IPS-18a (cell line): ENCODE measurements at regions not wholly inside any gene's neighbourhood (a gene's known extent, or its start where the extent isn't known, plus 50 kb on each side); places are given as distances from the start of the nearest gene placed in this dataset.

ENCODE experiments used
- H3K27ac ChIP-seq: one replicate; pipeline ENCODE4 v1.5.1; 2013; ENCODE audit warnings: low read length
- H3K27me3 ChIP-seq: one replicate; pipeline ENCODE4 v1.6.1; 2013; ENCODE audit warnings: mild to moderate bottlenecking, low read length; ENCODE audit not compliant: control insufficient read depth, insufficient read depth
- H3K36me3 ChIP-seq: one replicate; pipeline ENCODE4 v1.6.1; 2013; ENCODE audit warnings: low read depth, low read length; ENCODE audit not compliant: control insufficient read depth
- H3K4me1 ChIP-seq: one replicate; pipeline ENCODE4 v1.6.1; 2013; ENCODE audit warnings: low read depth, low read length; ENCODE audit not compliant: control insufficient read depth
- H3K4me3 ChIP-seq: one replicate; pipeline ENCODE4 v1.5.1; 2013; ENCODE audit warnings: low read length
- H3K9ac ChIP-seq: one replicate; pipeline ENCODE4 v1.6.1; 2013; ENCODE audit warnings: mild to moderate bottlenecking, low read length, moderate library complexity
- H3K9me3 ChIP-seq: one replicate; pipeline ENCODE4 v1.6.1; 2013; ENCODE audit warnings: low read depth, low read length; ENCODE audit not compliant: control insufficient read depth

- Histone ChIP-seq H3K9ac (no peak overlapping the region), H3K36me3 (no peaks in the 10 kb centered on the region), H3K4me3 (no peak overlapping the region), H3K9me3 (no peaks in the 10 kb centered on the region), H3K27me3 (no peaks in the 10 kb centered on the region), H3K4me1 (peaks cover 3% of the 10 kb centered on the region), H3K27ac (no peak overlapping the region)
These were observed 205.6 kb downstream of the FOXL1 start for GRCh38 chr16:86783636-86784626.

GRCh38 chr16:86786338-86786737 lies 208.0 kb downstream of the FOXL1 start:
- H3K4me1 ChIP-seq: peaks cover 4% of the 10 kb centered on the region
- H3K9me3 ChIP-seq: no peaks in the 10 kb centered on the region
- H3K27ac ChIP-seq: no peak overlapping the region
- no peaks in the 10 kb centered on the region for H3K36me3 ChIP-seq
- no peak overlapping the region for H3K9ac ChIP-seq
- H3K4me3 ChIP-seq: no peak overlapping the region
- no peaks in the 10 kb centered on the region for H3K27me3 ChIP-seq

GRCh38 chr16:86786994-86787393 lies 208.6 kb downstream of the FOXL1 start:
- peaks cover 10% of the 10 kb centered on the region for H3K4me1 ChIP-seq
- H3K36me3 ChIP-seq: no peaks in the 10 kb centered on the region
- H3K27me3 ChIP-seq: no peaks in the 10 kb centered on the region
- H3K9ac ChIP-seq: no peak overlapping the region
- no peak overlapping the region for H3K27ac ChIP-seq
- H3K4me3 ChIP-seq: no peak overlapping the region
- no peaks in the 10 kb centered on the region for H3K9me3 ChIP-seq

- Histone ChIP-seq H3K4me1 (peaks cover 10% of the 10 kb centered on the region), H3K9ac (no peak overlapping the region), H3K36me3 (no peaks in the 10 kb centered on the region), H3K27ac (no peak overlapping the region), H3K4me3 (no peak overlapping the region), H3K27me3 (peaks cover 2% of the 10 kb centered on the region), H3K9me3 (no peaks in the 10 kb centered on the region)
These were observed 209.2 kb downstream of the FOXL1 start for GRCh38 chr16:86787538-86787937.

GRCh38 chr16:86789621-86790051 lies 211.3 kb downstream of the FOXL1 start:
- Histone ChIP-seq H3K9me3 (no peaks in the 10 kb centered on the region), H3K27me3 (peaks cover 4% of the 10 kb centered on the region), H3K36me3 (no peaks in the 10 kb centered on the region), H3K27ac (no peak overlapping the region), H3K4me1 (peaks cover 10% of the 10 kb centered on the region), H3K9ac (no peak overlapping the region), H3K4me3 (no peak overlapping the region)

GRCh38 chr16:86791287-86792035 lies 213.1 kb downstream of the FOXL1 start:
- Histone ChIP-seq H3K27ac (no peak overlapping the region), H3K27me3 (peaks cover 4% of the 10 kb centered on the region), H3K36me3 (no peaks in the 10 kb centered on the region), H3K9ac (no peak overlapping the region), H3K9me3 (no peaks in the 10 kb centered on the region), H3K4me1 (peaks cover 10% of the 10 kb centered on the region), H3K4me3 (no peak overlapping the region)

- Histone ChIP-seq H3K4me1 (peaks cover 7% of the 10 kb centered on the region), H3K4me3 (no peak overlapping the region), H3K27ac (no peak overlapping the region), H3K36me3 (no peaks in the 10 kb centered on the region), H3K9me3 (no peaks in the 10 kb centered on the region), H3K9ac (no peak overlapping the region), H3K27me3 (peaks cover 12% of the 10 kb centered on the region)
These were observed 216.0 kb downstream of the FOXL1 start for GRCh38 chr16:86794216-86794864.

- H3K4me1 ChIP-seq: peaks cover 10% of the 10 kb centered on the region
- no peak overlapping the region for H3K27ac ChIP-seq
- H3K4me3 ChIP-seq: no peak overlapping the region
- H3K9me3 ChIP-seq: no peaks in the 10 kb centered on the region
- H3K9ac ChIP-seq: no peak overlapping the region
- no peaks in the 10 kb centered on the region for H3K36me3 ChIP-seq
- peaks cover 42% of the 10 kb centered on the region for H3K27me3 ChIP-seq
These were observed 219.4 kb downstream of the FOXL1 start for GRCh38 chr16:86797700-86798099.

GRCh38 chr16:86798247-86799041 lies 220.1 kb downstream of the FOXL1 start:
- Histone ChIP-seq H3K4me1 (peaks cover 10% of the 10 kb centered on the region), H3K27me3 (peaks cover 50% of the 10 kb centered on the region), H3K9ac (no peak overlapping the region), H3K27ac (no peak overlapping the region), H3K4me3 (no peak overlapping the region), H3K36me3 (no peaks in the 10 kb centered on the region), H3K9me3 (no peaks in the 10 kb centered on the region)

GRCh38 chr16:86799367-86799766 lies 221.0 kb downstream of the FOXL1 start:
- no peaks in the 10 kb centered on the region for H3K9me3 ChIP-seq
- H3K9ac ChIP-seq: no peak overlapping the region
- no peak overlapping the region for H3K27ac ChIP-seq
- H3K4me1 ChIP-seq: peaks cover 10% of the 10 kb centered on the region
- H3K4me3 ChIP-seq: no peak overlapping the region
- no peaks in the 10 kb centered on the region for H3K36me3 ChIP-seq
- peaks cover 53% of the 10 kb centered on the region for H3K27me3 ChIP-seq

GRCh38 chr16:86800894-86801293 lies 222.5 kb downstream of the FOXL1 start:
- H3K9ac ChIP-seq: no peak overlapping the region
- no peak overlapping the region for H3K27ac ChIP-seq
- H3K27me3 ChIP-seq: peaks cover 63% of the 10 kb centered on the region
- peaks cover 10% of the 10 kb centered on the region for H3K4me1 ChIP-seq
- no peak overlapping the region for H3K4me3 ChIP-seq
- H3K9me3 ChIP-seq: no peaks in the 10 kb centered on the region
- H3K36me3 ChIP-seq: no peaks in the 10 kb centered on the region
